ENCODE measurements at regions not wholly inside any gene's neighbourhood (a gene's known extent, or its start where the extent isn't known, plus 50 kb on each side); places are given as distances from the start of the nearest gene placed in this dataset.

- dilution Hi-C loops (cut with MboI; ENCODE audit: extremely low pct_ligation_motif_present, low sequenced_read_pairs) = no loop called here
- no peaks in the 10 kb centered on the region for H4K20me1 ChIP-seq (ENCODE audit: control insufficient read depth, extremely low read depth, insufficient read depth, low read length)
- FAIRE-seq = no peak
These were observed 381.5 kb upstream of the CNTNAP2 start for GRCh38 chr7:145735061-145735460.

GRCh38 chr7:145732521-145732920, 384.1 kb upstream of the CNTNAP2 start:
- no peak for TF ChIP-seq EZH2 (IDR thresholded peaks at IDR 0.05; ENCODE audit: low read length)
- Histone ChIP-seq H3K27ac (ENCODE audit: control insufficient read depth, insufficient read depth, low read length) (no peak overlapping the region), H3K9me3 (ENCODE audit: control insufficient read depth, low read depth, low read length) (no peaks in the 10 kb centered on the region), H3K4me1 (ENCODE audit: control insufficient read depth, extremely low read depth, insufficient read depth, low read length) (no peaks in the 10 kb centered on the region), H2AFZ (ENCODE audit: control insufficient read depth, low read length) (no peak overlapping the region), H3K9me1 (ENCODE audit: control insufficient read depth, extremely low read depth, insufficient read depth, low read length) (no peaks in the 10 kb centered on the region), H3K4me2 (ENCODE audit: control insufficient read depth, extremely low read depth, insufficient read depth, low read depth, low read length) (no peak overlapping the region), H3K4me3 (ENCODE audit: control insufficient read depth in 2 of 3, extremely low read depth in 1 of 3, insufficient read depth in 2 of 3, low read depth in 1 of 3, low read length in 3 of 3) (no peak overlapping the region), H3K27me3 (ENCODE audit: control insufficient read depth, extremely low read depth, insufficient read depth, low read length) (no peaks in the 10 kb centered on the region), H4K20me1 (ENCODE audit: control insufficient read depth, extremely low read depth, insufficient read depth, low read length) (no peaks in the 10 kb centered on the region), H3K36me3 (ENCODE audit: control insufficient read depth in 2 of 2, extremely low read depth in 1 of 2, insufficient read depth in 2 of 2, low read length in 2 of 2) (no peaks in the 10 kb centered on the region), H3K79me2 (ENCODE audit: control insufficient read depth, insufficient read depth, low read length) (no peaks in the 10 kb centered on the region), H3K9ac (ENCODE audit: control insufficient read depth, extremely low read depth, insufficient read depth, low read length) (no peak overlapping the region)
- FAIRE-seq = no peak
- dilution Hi-C loops (cut with MboI; ENCODE audit: extremely low pct_ligation_motif_present, low sequenced_read_pairs) = no loop called here
- no peak for DNase-seq (ENCODE audit: low read depth, low spot score)

More at GRCh38 chr7:145735061-145735460, 381.5 kb upstream of the CNTNAP2 start:
- Histone ChIP-seq H3K9me1 (ENCODE audit: control insufficient read depth, extremely low read depth, insufficient read depth, low read length) (no peaks in the 10 kb centered on the region), H3K27me3 (ENCODE audit: control insufficient read depth, extremely low read depth, insufficient read depth, low read length) (no peaks in the 10 kb centered on the region), H3K9me3 (ENCODE audit: control insufficient read depth, low read depth, low read length) (no peaks in the 10 kb centered on the region), H3K4me1 (ENCODE audit: control insufficient read depth, extremely low read depth, insufficient read depth, low read length) (no peaks in the 10 kb centered on the region), H3K36me3 (ENCODE audit: control insufficient read depth in 2 of 2, extremely low read depth in 1 of 2, insufficient read depth in 2 of 2, low read length in 2 of 2) (no peaks in the 10 kb centered on the region), H3K79me2 (ENCODE audit: control insufficient read depth, insufficient read depth, low read length) (no peaks in the 10 kb centered on the region), H3K4me3 (ENCODE audit: control insufficient read depth in 2 of 3, extremely low read depth in 1 of 3, insufficient read depth in 2 of 3, low read depth in 1 of 3, low read length in 3 of 3) (no peak overlapping the region), H3K9ac (ENCODE audit: control insufficient read depth, extremely low read depth, insufficient read depth, low read length) (no peak overlapping the region), H3K27ac (ENCODE audit: control insufficient read depth, insufficient read depth, low read length) (no peak overlapping the region), H2AFZ (ENCODE audit: control insufficient read depth, low read length) (no peak overlapping the region), H3K4me2 (ENCODE audit: control insufficient read depth, extremely low read depth, insufficient read depth, low read depth, low read length) (no peak overlapping the region)
- no peak for TF ChIP-seq EZH2 (IDR thresholded peaks at IDR 0.05; ENCODE audit: low read length)
- no peak for TF ChIP-seq CTCF (optimal IDR thresholded peaks at IDR 0.05 in 1 of 3, IDR thresholded peaks at IDR 0.05 in 1 of 3, conservative IDR thresholded peaks at IDR 0.05 in 1 of 3; ENCODE audit: extremely low read depth in 1 of 3, insufficient read depth in 2 of 3, low read length in 3 of 3)
- no peak for DNase-seq (ENCODE audit: low read depth, low spot score)

GRCh38 chr7:145729691-145730090, 386.9 kb upstream of the CNTNAP2 start:
- Histone ChIP-seq H3K27ac (ENCODE audit: control insufficient read depth, insufficient read depth, low read length) (no peak overlapping the region), H3K79me2 (ENCODE audit: control insufficient read depth, insufficient read depth, low read length) (no peaks in the 10 kb centered on the region), H3K9me1 (ENCODE audit: control insufficient read depth, extremely low read depth, insufficient read depth, low read length) (no peaks in the 10 kb centered on the region), H3K4me3 (ENCODE audit: control insufficient read depth in 2 of 3, extremely low read depth in 1 of 3, insufficient read depth in 2 of 3, low read depth in 1 of 3, low read length in 3 of 3) (no peak overlapping the region), H3K9me3 (ENCODE audit: control insufficient read depth, low read depth, low read length) (no peaks in the 10 kb centered on the region), H4K20me1 (ENCODE audit: control insufficient read depth, extremely low read depth, insufficient read depth, low read length) (no peaks in the 10 kb centered on the region), H3K9ac (ENCODE audit: control insufficient read depth, extremely low read depth, insufficient read depth, low read length) (no peak overlapping the region), H2AFZ (ENCODE audit: control insufficient read depth, low read length) (no peak overlapping the region), H3K27me3 (ENCODE audit: control insufficient read depth, extremely low read depth, insufficient read depth, low read length) (no peaks in the 10 kb centered on the region), H3K4me1 (ENCODE audit: control insufficient read depth, extremely low read depth, insufficient read depth, low read length) (no peaks in the 10 kb centered on the region), H3K4me2 (ENCODE audit: control insufficient read depth, extremely low read depth, insufficient read depth, low read depth, low read length) (no peak overlapping the region), H3K36me3 (ENCODE audit: control insufficient read depth in 2 of 2, extremely low read depth in 1 of 2, insufficient read depth in 2 of 2, low read length in 2 of 2) (no peaks in the 10 kb centered on the region)
- no peak for TF ChIP-seq EZH2 (IDR thresholded peaks at IDR 0.05; ENCODE audit: low read length)
- no peak for TF ChIP-seq CTCF (optimal IDR thresholded peaks at IDR 0.05 in 1 of 3, IDR thresholded peaks at IDR 0.05 in 1 of 3, conservative IDR thresholded peaks at IDR 0.05 in 1 of 3; ENCODE audit: extremely low read depth in 1 of 3, insufficient read depth in 2 of 3, low read length in 3 of 3)
- dilution Hi-C loops (cut with MboI; ENCODE audit: extremely low pct_ligation_motif_present, low sequenced_read_pairs) = no loop called here
- no peak for DNase-seq (ENCODE audit: low read depth, low spot score)
- no peak for FAIRE-seq

Measured in keratinocyte (primary cell).